ENCODE measurements at regions not wholly inside any gene's neighbourhood (a gene's known extent, or its start where the extent isn't known, plus 50 kb on each side); places are given as distances from the start of the nearest gene placed in this dataset.

DNA sequence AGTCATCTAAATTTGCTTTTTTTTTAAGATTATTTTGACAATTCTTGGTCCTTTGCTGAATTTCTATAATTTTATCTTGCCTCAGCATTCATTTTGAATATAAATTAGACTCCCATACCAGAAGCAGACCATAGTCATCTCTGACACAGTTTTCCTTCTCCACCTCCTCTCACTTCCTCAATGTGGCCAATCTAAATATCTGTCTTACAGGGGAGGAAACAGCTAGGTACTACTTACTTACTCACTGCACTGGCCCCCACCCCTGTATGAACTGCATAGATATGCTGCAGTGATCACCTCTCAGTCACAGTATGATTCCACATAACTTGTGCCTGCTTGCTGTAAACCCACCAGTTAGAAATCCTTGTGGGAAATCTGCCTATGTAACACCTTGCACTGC lies 665.6 kb downstream of the FGF9 start (continued):
- TF ChIP-seq YY1 (IDR thresholded peaks at IDR 0.05; ENCODE audit: extremely low read depth, insufficient replicate concordance, low read depth, low read length) (no peak), RAD21 (IDR thresholded peaks at IDR 0.05; ENCODE audit: low read depth) (no peak), TCF7L2 (IDR thresholded peaks at IDR 0.05; ENCODE audit: borderline replicate concordance, extremely low read depth, insufficient read depth, insufficient read length) (no peak)

DNA sequence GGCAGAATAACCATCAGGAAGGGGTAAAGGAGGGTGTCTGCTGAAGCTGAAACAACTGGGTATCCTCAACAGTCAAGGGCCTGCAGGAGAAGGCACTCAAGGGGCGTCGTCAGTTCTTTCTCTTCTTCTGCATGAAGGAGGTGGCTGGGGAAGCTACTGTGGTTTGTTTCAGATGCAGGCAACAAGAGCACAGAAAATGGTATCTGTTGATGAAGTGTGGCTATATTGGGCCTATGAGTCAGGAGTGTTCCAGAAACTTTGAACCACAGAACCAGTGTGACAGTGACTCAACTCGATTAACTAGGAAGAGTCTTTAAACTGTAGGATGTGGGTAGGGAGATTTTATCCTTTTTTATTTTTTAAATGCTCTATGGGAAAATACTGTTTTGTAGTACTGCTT lies 686.3 kb downstream of the FGF9 start:
- TF ChIP-seq SP1 (IDR thresholded peaks at IDR 0.05; ENCODE audit: low read depth) (no peak), EGR1 (IDR thresholded peaks at IDR 0.05; ENCODE audit: low read depth) (no peak), POLR2AphosphoS5 (IDR thresholded peaks at IDR 0.05; ENCODE audit: low read depth, low read length) (no peak), RAD21 (IDR thresholded peaks at IDR 0.05; ENCODE audit: low read depth) (no peak), JUND (IDR thresholded peaks at IDR 0.05) (no peak), ZFX (IDR thresholded peaks at IDR 0.05) (no peak), TCF7L2 (IDR thresholded peaks at IDR 0.05; ENCODE audit: borderline replicate concordance, extremely low read depth, insufficient read depth, insufficient read length) (no peak), ELF1 (IDR thresholded peaks at IDR 0.05; ENCODE audit: borderline replicate concordance, low read depth) (no peak), SRF (IDR thresholded peaks at IDR 0.05; ENCODE audit: low read depth) (no peak), ZNF274 (IDR thresholded peaks at IDR 0.05; ENCODE audit: low read depth, low read length) (no peak)
- TF ChIP-seq, protein P1, sequence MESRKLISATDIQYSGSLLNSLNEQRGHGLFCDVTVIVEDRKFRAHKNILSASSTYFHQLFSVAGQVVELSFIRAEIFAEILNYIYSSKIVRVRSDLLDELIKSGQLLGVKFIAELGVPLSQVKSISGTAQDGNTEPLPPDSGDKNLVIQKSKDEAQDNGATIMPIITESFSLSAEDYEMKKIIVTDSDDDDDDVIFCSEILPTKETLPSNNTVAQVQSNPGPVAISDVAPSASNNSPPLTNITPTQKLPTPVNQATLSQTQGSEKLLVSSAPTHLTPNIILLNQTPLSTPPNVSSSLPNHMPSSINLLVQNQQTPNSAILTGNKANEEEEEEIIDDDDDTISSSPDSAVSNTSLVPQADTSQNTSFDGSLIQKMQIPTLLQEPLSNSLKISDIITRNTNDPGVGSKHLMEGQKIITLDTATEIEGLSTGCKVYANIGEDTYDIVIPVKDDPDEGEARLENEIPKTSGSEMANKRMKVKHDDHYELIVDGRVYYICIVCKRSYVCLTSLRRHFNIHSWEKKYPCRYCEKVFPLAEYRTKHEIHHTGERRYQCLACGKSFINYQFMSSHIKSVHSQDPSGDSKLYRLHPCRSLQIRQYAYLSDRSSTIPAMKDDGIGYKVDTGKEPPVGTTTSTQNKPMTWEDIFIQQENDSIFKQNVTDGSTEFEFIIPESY (IDR thresholded peaks at IDR 0.05; ENCODE audit: extremely low read depth, insufficient replicate concordance, low read length): no peak
- TF ChIP-seq, protein P2, sequence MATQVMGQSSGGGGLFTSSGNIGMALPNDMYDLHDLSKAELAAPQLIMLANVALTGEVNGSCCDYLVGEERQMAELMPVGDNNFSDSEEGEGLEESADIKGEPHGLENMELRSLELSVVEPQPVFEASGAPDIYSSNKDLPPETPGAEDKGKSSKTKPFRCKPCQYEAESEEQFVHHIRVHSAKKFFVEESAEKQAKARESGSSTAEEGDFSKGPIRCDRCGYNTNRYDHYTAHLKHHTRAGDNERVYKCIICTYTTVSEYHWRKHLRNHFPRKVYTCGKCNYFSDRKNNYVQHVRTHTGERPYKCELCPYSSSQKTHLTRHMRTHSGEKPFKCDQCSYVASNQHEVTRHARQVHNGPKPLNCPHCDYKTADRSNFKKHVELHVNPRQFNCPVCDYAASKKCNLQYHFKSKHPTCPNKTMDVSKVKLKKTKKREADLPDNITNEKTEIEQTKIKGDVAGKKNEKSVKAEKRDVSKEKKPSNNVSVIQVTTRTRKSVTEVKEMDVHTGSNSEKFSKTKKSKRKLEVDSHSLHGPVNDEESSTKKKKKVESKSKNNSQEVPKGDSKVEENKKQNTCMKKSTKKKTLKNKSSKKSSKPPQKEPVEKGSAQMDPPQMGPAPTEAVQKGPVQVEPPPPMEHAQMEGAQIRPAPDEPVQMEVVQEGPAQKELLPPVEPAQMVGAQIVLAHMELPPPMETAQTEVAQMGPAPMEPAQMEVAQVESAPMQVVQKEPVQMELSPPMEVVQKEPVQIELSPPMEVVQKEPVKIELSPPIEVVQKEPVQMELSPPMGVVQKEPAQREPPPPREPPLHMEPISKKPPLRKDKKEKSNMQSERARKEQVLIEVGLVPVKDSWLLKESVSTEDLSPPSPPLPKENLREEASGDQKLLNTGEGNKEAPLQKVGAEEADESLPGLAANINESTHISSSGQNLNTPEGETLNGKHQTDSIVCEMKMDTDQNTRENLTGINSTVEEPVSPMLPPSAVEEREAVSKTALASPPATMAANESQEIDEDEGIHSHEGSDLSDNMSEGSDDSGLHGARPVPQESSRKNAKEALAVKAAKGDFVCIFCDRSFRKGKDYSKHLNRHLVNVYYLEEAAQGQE (IDR thresholded peaks at IDR 0.05; ENCODE audit: low read depth): no peak
- CTCF ChIA-PET: no interaction called here

More for the DNA sequence above, 686.3 kb downstream of the FGF9 start:
- DNase-seq (ENCODE audit: low read depth, low spot score): no peak
- Histone ChIP-seq H3K4me1 (ENCODE audit: control insufficient read depth in 1 of 2, insufficient read depth in 2 of 2, low read length in 2 of 2) (no peaks in the 10 kb centered on the region), H3K27ac (ENCODE audit: low read depth, low read length) (no peak overlapping the region), H3K4me2 (ENCODE audit: low read length) (no peak overlapping the region), H3K9me3 (ENCODE audit: control insufficient read depth in 1 of 2, insufficient read depth in 1 of 2, low read depth in 1 of 2, low read length in 2 of 2) (no peaks in the 10 kb centered on the region), H3K4me3 (replicated peaks in 1 of 2; ENCODE audit: low read depth in 1 of 2, low read length in 2 of 2) (no peak overlapping the region), H3K79me2 (ENCODE audit: insufficient read depth, low read length) (no peaks in the 10 kb centered on the region), H4K20me1 (ENCODE audit: insufficient read depth) (no peaks in the 10 kb centered on the region), H3K36me3 (ENCODE audit: control insufficient read depth in 1 of 2, insufficient read depth in 2 of 2, low read length in 2 of 2) (no peaks in the 10 kb centered on the region), H3K27me3 (ENCODE audit: insufficient read depth, low read length) (no peaks in the 10 kb centered on the region), H2AFZ (ENCODE audit: low read depth, low read length, poor library complexity, severe bottlenecking) (no peak overlapping the region), H3K9me2 (ENCODE audit: insufficient read depth) (no peaks in the 10 kb centered on the region), H3K9ac (ENCODE audit: low read length) (no peak overlapping the region)
- no TSS peak for BruUV-seq (replicated peaks)
- intact Hi-C loops (cut with micrococcal nuclease): no loop called here
- ChIA-PET RAD21 (ENCODE audit: low non-redundant PET in 1 of 2, low total read pairs in 2 of 2, uncharacterized antibody in 2 of 2, unreplicated experiment in 2 of 2) (no interaction called here), POLR2A (no interaction called here)
- ATAC-seq: no peak

Data from HCT116 (cell line).